ENCODE measurements at regions not wholly inside any gene's neighbourhood (a gene's known extent, or its start where the extent isn't known, plus 50 kb on each side); places are given as distances from the start of the nearest gene placed in this dataset.

DNA sequence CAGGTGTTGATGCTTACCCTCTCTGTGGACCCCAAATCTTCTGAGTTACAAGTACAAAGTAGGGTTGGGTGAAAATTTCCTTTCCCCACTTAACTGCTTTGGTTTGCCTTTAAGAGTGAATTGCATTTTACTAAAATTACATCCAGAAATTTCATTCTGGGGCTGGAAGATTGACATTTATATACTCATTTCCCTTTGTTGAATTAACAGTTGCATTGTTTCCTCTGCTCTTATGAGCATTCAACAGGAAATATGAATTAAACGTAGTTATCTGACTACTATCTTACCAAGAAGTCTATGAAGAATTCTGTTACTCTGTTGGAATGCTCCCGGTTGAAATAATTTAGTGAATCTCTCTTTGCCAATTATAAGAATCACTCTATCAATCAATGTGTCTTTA, 1231.1 kb upstream of the NXPH2 start:
- DNase-seq = no peak
- no peak overlapping the region for H3K4me3 ChIP-seq (ENCODE audit: control extremely low read depth in 1 of 5, extremely low read depth in 1 of 5, insufficient read depth in 1 of 5, low read depth in 2 of 5, low read length in 4 of 5)
- Mint-ChIP-seq H3K9me3 (ENCODE audit: insufficient read depth) (no peaks in the 10 kb centered on the region), H3K4me1 (no peaks in the 10 kb centered on the region), H3K27me3 (no peaks in the 10 kb centered on the region), H3K4me3 (no peak overlapping the region), H3K27ac (no peak overlapping the region)
- ChIA-PET POLR2A (no interaction called here), CTCF (no interaction called here)
- no peaks in the 10 kb centered on the region for H3K79me2 ChIP-seq (ENCODE audit: control insufficient read depth, insufficient read depth, low read length)
- no CpG with 5 or more reads among the region's 2 CpGs for WGBS (ENCODE audit: insufficient coverage)
- intact Hi-C loops (cut with micrococcal nuclease) = no loop called here
- H3K9me3 ChIP-seq (ENCODE audit: control extremely low read depth in 1 of 3, control insufficient read depth in 2 of 3, insufficient read depth in 1 of 3, low read length in 2 of 3) = peaks cover 0 to 8% (median 0%) of the 10 kb centered on the region in 3 donors
- no peaks in the 10 kb centered on the region for H3K4me1 ChIP-seq (ENCODE audit: control insufficient read depth in 2 of 2, insufficient read depth in 2 of 2, low read length in 2 of 2)
- H3K27ac ChIP-seq (ENCODE audit: low read length in 2 of 2) = no peak overlapping the region
- H2AFZ ChIP-seq (ENCODE audit: insufficient read depth, low read depth, low read length, poor library complexity, severe bottlenecking) = no peak overlapping the region
- no peaks in the 10 kb centered on the region for H3K36me3 ChIP-seq (replicated peaks in 1 of 2; ENCODE audit: control extremely low read depth in 1 of 2, control insufficient read depth in 1 of 2, extremely low read depth in 1 of 2, insufficient read depth in 2 of 2, low read length in 1 of 2)
- H3K4me2 ChIP-seq (replicated peaks; ENCODE audit: low read depth, low read length, poor library complexity, severe bottlenecking) = no peak overlapping the region
- no peaks in the 10 kb centered on the region for H3K27me3 ChIP-seq (replicated peaks in 1 of 4; ENCODE audit: control extremely low read depth in 1 of 4, control insufficient read depth in 3 of 4, insufficient read depth in 4 of 4, low read length in 3 of 4)
- TF ChIP-seq, protein P1, sequence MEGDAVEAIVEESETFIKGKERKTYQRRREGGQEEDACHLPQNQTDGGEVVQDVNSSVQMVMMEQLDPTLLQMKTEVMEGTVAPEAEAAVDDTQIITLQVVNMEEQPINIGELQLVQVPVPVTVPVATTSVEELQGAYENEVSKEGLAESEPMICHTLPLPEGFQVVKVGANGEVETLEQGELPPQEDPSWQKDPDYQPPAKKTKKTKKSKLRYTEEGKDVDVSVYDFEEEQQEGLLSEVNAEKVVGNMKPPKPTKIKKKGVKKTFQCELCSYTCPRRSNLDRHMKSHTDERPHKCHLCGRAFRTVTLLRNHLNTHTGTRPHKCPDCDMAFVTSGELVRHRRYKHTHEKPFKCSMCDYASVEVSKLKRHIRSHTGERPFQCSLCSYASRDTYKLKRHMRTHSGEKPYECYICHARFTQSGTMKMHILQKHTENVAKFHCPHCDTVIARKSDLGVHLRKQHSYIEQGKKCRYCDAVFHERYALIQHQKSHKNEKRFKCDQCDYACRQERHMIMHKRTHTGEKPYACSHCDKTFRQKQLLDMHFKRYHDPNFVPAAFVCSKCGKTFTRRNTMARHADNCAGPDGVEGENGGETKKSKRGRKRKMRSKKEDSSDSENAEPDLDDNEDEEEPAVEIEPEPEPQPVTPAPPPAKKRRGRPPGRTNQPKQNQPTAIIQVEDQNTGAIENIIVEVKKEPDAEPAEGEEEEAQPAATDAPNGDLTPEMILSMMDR (IDR thresholded peaks at IDR 0.05) = no peak
- TF ChIP-seq EZH2 (IDR thresholded peaks at IDR 0.05; ENCODE audit: borderline replicate concordance, insufficient read depth, low read depth, low read length, poor library complexity, severe bottlenecking) = no peak
- H3K9ac ChIP-seq (ENCODE audit: low read length) = no peak overlapping the region
- H4K20me1 ChIP-seq (ENCODE audit: control insufficient read depth, insufficient read depth, low read length, poor library complexity, severe bottlenecking) = no peaks in the 10 kb centered on the region
- ATAC-seq (ENCODE audit: low read depth) = no peak

GRCh38 chr2:140002110-140002509, 1221.9 kb upstream of the NXPH2 start:
- Histone ChIP-seq H3K4me3 (ENCODE audit: control extremely low read depth in 1 of 5, extremely low read depth in 1 of 5, insufficient read depth in 1 of 5, low read depth in 2 of 5, low read length in 4 of 5) (no peak overlapping the region), H3K27me3 (replicated peaks in 1 of 4; ENCODE audit: control extremely low read depth in 1 of 4, control insufficient read depth in 3 of 4, insufficient read depth in 4 of 4, low read length in 3 of 4) (no peaks in the 10 kb centered on the region), H3K9ac (ENCODE audit: low read length) (no peak overlapping the region), H3K4me1 (ENCODE audit: control insufficient read depth in 2 of 2, insufficient read depth in 2 of 2, low read length in 2 of 2) (no peaks in the 10 kb centered on the region), H2AFZ (ENCODE audit: insufficient read depth, low read depth, low read length, poor library complexity, severe bottlenecking) (no peak overlapping the region), H3K4me2 (replicated peaks; ENCODE audit: low read depth, low read length, poor library complexity, severe bottlenecking) (no peak overlapping the region), H3K27ac (ENCODE audit: low read length in 2 of 2) (no peak overlapping the region), H3K9me3 (ENCODE audit: control extremely low read depth in 1 of 3, control insufficient read depth in 2 of 3, insufficient read depth in 1 of 3, low read length in 2 of 3) (no peaks in the 10 kb centered on the region), H3K79me2 (ENCODE audit: control insufficient read depth, insufficient read depth, low read length) (no peaks in the 10 kb centered on the region), H4K20me1 (ENCODE audit: control insufficient read depth, insufficient read depth, low read length, poor library complexity, severe bottlenecking) (no peaks in the 10 kb centered on the region), H3K36me3 (replicated peaks in 1 of 2; ENCODE audit: control extremely low read depth in 1 of 2, control insufficient read depth in 1 of 2, extremely low read depth in 1 of 2, insufficient read depth in 2 of 2, low read length in 1 of 2) (no peaks in the 10 kb centered on the region)
- intact Hi-C loops (cut with micrococcal nuclease) = no loop called here
- TF ChIP-seq EZH2 (IDR thresholded peaks at IDR 0.05; ENCODE audit: borderline replicate concordance, insufficient read depth, low read depth, low read length, poor library complexity, severe bottlenecking) = no peak
- TF ChIP-seq, protein P1 (IDR thresholded peaks at IDR 0.05) = no peak
- Mint-ChIP-seq H3K4me3 (no peak overlapping the region), H3K27me3 (no peaks in the 10 kb centered on the region), H3K4me1 (no peaks in the 10 kb centered on the region), H3K27ac (no peak overlapping the region), H3K9me3 (ENCODE audit: insufficient read depth) (peaks cover 1% of the 10 kb centered on the region)
- DNase-seq = no peak
- CTCF ChIA-PET = no interaction called here
- no peak for ATAC-seq (ENCODE audit: low read depth)
- no CpG with 5 or more reads among the region's 2 CpGs for WGBS (ENCODE audit: insufficient coverage)
- POLR2A ChIA-PET = no interaction called here

All from B cell (primary cell).